GM23338 (cell line): ENCODE measurements at regions not wholly inside any gene's neighbourhood (a gene's known extent, or its start where the extent isn't known, plus 50 kb on each side); places are given as distances from the start of the nearest gene placed in this dataset.

Source experiments
- CREB1 ChIP-seq: fragments of 250-450 bp; sonication (Bioruptor Pico); IDR thresholded peaks from 2 replicates; pipeline ENCODE4 v1.5.0; 2020; ENCODE audit warnings: low read depth, mild to moderate bottlenecking, moderate library complexity
- CTCF ChIP-seq, 2 experiments: fragments of 200-600 bp in 1 of 2; sonication (generic) in 1 of 2; conservative IDR thresholded peaks; 2 replicates each; pipeline versions ENCODE4 v1.5.1 to v1.6.1; 2016 to 2017; ENCODE audit warnings: antibody characterized with exemption in 2 of 2, low read depth in 2 of 2, mild to moderate bottlenecking in 2 of 2, moderate library complexity in 1 of 2
- ETS1 ChIP-seq: IDR thresholded peaks from 2 replicates; pipeline ENCODE4 v1.6.1; 2016; ENCODE audit warnings: antibody characterized with exemption
- EZH2 ChIP-seq: fragments of 200-600 bp; sonication (generic); IDR thresholded peaks from one replicate; pipeline ENCODE4 v1.8.0; 2017; ENCODE audit warnings: antibody characterized with exemption, mild to moderate bottlenecking, low read depth; ENCODE audit not compliant: unreplicated experiment
- EZH2phosphoT487 ChIP-seq: fragments of 200-600 bp; sonication (generic); IDR thresholded peaks from one replicate; pipeline ENCODE4 v1.8.1; 2018; ENCODE audit warnings: antibody characterized with exemption; ENCODE audit not compliant: unreplicated experiment
- JUNB ChIP-seq: IDR thresholded peaks from one replicate; pipeline ENCODE4 v1.6.1; 2016; ENCODE audit warnings: antibody characterized with exemption; ENCODE audit not compliant: unreplicated experiment
- NANOG ChIP-seq: IDR thresholded peaks from 2 replicates; pipeline ENCODE4 v1.6.1; 2016; ENCODE audit warnings: antibody characterized with exemption, borderline replicate concordance
- POLR2AphosphoS5 ChIP-seq: IDR thresholded peaks from 2 replicates; pipeline ENCODE4 v1.6.1; 2016; ENCODE audit warnings: antibody characterized with exemption, low read depth
- REST ChIP-seq: IDR thresholded peaks from one replicate; pipeline ENCODE4 v1.6.1; 2018; ENCODE audit warnings: antibody characterized with exemption; ENCODE audit not compliant: unreplicated experiment
- STAT1 ChIP-seq: IDR thresholded peaks from one replicate; pipeline ENCODE4 v1.6.1; 2016; ENCODE audit warnings: antibody characterized with exemption; ENCODE audit not compliant: unreplicated experiment
- ZNF114 ChIP-seq: fragments of 250-450 bp; sonication (Bioruptor Pico); IDR thresholded peaks from 2 replicates; pipeline ENCODE4 v1.5.0; 2020; ENCODE audit warnings: mild to moderate bottlenecking, moderate library complexity
- ZNF331 ChIP-seq: fragments of 250-450 bp; sonication (Bioruptor Pico); IDR thresholded peaks from 2 replicates; pipeline ENCODE4 v1.5.0; 2020; ENCODE audit warnings: low read depth, mild to moderate bottlenecking, moderate library complexity
- ZNF462 ChIP-seq: fragments of 250-450 bp; sonication (Bioruptor Pico); IDR thresholded peaks from 2 replicates; pipeline ENCODE4 v1.5.0; 2020; ENCODE audit warnings: mild to moderate bottlenecking, moderate library complexity

DNA sequence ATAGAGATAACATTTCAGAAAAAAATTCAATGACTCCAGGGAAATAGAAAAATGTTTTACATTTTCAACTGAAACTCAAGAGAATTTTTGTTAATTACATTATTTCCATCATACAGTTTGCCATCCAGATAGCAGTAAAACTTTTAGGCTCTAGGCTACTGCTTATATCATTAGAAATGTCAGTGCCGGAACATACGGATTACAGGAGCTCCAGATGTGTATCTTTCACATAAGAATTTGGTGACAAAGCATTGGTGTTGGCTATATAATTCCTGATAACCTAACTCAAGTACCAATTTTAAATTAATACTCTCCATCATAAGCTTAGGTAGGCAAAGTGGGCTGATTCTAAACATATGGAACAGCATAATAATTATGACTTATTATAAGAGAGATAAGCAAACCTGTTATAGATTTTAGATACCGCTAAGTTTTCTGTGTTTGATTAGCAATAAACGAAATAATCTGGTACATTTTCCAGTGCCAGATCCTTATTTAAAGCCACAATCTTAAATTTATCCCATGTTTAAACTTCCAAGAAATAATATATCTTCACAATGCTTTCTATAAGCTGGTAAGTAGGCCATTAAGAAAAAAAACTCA lies 637.9 kb downstream of the NXPH1 start:
- TF ChIP-seq CTCF (conservative IDR thresholded peaks at IDR 0.05; ENCODE audit: low read depth in 2 of 2), result no peak
- no peak for TF ChIP-seq EZH2
- TF ChIP-seq REST, result no peak
- no peak for TF ChIP-seq POLR2AphosphoS5
- TF ChIP-seq CREB1 (CRISPR knock-in tag), result no peak
- no peak for TF ChIP-seq EZH2phosphoT487
- no peak for TF ChIP-seq JUNB
- no peak for TF ChIP-seq ETS1
- no peak for TF ChIP-seq ZNF462 (CRISPR knock-in tag)
- TF ChIP-seq NANOG, result no peak
- TF ChIP-seq ZNF114, result no peak
- no peak for TF ChIP-seq ZNF331 (CRISPR knock-in tag)
- no peak for TF ChIP-seq STAT1
